ENCODE measurements at regions not wholly inside any gene's neighbourhood (a gene's known extent, or its start where the extent isn't known, plus 50 kb on each side); places are given as distances from the start of the nearest gene placed in this dataset.

DNA sequence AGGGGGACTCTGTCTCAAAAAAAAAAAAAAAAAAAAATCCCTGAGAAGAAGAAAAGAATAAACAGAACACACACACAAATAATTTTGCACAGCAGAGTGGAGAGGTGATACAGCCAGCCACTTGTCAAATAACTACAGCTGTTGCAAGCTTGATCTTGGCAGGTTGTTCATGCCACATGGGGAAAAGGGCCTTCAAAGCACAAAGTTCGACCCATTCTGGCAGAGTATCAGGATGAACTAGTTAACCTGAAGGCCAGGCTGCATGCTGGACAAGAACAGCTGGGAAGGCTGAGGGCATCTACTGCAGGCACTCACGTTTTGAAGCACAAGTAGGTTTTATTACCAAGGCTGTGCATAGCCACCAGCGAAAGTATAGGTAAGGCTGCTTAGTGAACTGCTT lies 104.1 kb downstream of the KCTD15 start:
- DNase-seq, result no peak

DNA sequence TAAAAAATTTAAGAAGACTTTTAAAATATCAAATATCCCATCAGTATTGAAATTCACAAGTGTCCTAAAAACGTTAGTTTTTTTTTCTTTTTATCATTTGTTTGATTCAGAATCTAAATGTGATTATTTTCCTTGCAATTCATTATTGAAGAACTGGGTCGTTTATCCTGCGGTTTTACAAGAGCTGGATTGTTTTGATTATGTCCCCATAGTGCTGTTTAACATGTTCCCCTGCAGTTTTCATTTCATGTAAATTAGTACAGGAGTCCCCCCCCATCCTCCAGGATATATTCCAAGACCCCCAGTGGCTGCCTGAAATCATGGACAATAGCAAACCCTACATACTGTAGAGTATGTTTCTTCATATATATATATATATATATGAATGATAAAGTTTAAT lies 105.7 kb downstream of the KCTD15 start:
- DNase-seq, result no peak

DNA sequence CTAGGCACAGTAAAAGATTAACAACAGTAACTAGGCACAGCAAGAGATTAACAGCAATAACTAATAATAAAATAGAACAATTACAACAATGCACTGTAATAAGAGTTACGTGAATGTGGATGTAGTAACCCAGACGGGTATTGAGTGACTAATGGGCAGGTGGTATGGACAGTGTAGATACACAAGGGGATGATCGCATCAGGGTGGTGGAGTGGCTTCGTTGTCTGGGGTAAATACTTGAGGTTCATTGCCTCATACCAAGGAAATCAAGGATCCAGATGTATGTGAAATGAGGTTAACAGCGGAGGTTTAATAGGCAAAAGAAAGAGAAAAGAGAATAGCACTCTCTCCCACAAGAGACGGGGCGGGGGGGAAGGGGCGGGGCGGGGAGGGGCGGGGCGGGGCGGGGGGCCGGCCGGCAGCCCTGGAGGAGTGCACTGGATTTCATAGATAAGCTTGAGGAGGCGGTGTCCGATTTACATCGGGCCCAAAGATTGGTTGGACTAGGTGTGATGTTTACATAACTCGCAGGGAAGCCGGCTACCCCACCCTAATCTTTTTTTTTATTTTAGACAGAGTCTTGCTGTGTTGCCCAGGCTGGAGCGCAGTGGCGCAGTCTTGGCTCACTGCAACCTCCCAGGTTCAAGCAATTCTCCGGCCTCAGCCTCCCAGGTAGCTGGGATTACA lies 106.3 kb downstream of the KCTD15 start:
- no peak for DNase-seq

DNA sequence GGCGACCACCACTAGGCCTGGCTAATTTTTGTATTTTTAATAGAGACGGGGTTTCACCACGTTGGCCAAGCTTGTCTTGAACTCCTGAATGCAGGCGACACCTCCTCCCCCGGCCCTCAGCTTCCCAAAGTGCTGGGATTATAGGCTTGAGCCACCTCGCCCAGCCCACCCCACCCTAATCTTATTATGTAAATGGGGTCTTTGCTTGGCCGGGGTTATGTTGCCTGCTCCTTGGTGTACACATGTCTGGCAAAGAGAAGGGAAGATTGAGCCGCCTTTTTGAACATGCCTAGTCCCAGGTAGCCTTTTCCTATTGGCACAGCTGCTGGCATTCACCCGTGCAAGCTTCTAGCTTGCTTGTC lies 106.8 kb downstream of the KCTD15 start:
- DNase-seq, result no peak

DNA sequence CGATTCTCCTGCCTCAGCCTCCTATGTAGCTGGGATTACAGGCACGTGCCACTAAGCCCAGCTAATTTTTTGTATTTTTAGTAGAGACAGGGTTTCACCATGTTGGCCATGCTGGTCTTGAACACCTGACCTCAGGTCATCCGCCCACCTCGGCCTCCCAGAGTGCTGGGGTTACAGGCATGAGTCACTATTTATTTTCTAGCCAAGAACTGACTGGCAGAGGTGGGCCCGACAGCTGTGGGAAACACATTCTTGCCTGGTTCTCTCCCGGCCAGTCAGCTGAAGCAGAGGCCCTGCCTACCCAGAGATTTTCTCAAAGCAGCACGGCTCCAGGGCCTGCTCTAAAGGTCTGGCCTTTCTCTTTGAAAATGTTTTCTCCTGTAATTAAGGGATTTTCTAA lies 108.0 kb downstream of the KCTD15 start:
- DNase-seq, result no peak

DNA sequence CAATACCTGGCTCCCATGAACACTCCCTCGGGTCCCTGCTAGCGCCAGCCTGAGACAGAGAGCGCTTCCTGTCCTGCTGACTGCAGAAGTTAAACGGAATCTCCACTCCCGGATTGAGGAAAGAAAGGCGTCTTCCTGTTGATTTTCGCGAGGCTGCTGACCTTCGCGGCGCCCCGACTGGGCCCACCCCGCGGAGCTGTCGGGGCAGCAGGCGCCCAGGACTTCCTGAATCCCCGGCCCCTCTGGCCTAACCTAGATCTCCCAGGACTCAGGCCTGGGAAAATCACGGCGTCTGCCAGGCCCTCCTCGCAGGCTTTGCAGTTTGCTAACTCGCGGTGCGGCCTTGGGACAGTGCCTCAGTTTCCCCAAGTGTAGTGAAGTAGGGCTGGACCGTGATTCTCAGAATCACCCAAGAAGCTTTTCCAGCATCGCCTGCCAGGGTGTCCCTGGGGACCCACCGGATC lies 108.8 kb downstream of the KCTD15 start:
- no peak for DNase-seq

DNA sequence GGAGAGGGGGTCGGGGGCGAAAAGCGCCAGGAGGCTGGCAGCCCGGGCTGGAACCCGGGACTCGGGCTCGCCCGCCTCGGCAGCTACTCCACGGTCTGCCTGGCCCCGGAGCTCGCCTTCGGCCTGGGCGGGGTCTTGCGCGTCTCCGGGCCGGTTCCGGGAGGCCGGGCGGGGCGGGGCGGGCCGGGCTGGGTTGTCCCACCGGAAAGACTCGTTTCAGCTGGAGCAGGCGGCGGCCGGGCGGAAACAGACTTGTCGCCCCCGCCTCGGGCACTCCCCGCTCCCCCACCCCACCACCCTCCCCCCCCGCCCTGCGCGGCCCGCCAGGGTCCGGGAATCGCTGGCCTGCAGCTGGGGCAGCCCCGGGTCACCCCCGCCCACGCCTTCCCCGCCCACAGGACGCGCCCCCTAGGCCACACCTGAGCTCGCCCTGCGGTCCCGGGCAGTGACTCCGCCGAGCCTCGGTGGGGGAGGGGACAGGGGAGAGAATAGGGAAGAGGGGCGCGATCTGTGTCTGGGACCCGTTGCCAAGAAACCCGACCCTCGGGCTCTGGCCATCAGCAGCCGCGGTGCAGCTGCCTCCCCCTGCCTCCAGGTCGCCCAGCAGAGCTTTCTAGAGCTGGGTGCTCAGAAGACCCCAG lies 109.4 kb downstream of the KCTD15 start:
- DNase-seq, result no peak

DNA sequence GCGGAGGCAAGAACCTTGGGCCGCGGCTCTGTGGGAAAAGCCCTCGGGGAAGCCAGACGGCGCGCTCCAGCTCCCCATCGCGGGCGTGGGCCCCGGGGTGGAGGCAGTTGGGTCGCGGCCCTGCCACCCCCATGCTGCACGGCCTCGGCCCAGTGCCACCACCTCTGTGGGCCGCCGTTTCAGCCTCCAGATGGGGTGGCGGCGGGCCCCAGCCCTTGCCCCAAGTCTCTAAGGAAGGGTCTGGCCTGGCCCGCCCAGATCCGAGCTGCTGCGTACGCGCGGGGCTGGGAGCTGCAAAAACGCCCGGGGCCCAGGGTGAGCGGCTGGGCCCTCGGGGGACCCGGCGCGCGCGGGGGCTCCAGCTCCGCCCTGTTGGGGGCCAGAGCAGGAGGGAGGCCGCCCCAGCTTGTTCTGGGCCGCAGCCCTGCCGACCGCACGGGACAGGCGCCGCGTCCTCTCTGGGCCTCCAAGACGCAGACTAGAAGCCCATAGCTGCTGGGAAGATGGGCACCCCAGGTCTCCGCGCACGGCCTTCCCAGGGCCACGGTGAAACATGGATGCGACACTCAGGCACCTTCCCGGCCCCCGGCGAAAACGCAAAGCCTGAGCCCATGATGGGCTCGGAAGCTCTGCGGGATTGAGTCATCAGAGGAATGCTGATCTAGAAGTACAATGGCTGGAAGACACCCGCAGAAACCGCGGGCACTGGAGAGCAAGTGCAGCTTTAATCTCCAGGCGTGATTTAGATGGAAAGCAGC lies 110.1 kb downstream of the KCTD15 start:
- DNase-seq, result no peak

DNA sequence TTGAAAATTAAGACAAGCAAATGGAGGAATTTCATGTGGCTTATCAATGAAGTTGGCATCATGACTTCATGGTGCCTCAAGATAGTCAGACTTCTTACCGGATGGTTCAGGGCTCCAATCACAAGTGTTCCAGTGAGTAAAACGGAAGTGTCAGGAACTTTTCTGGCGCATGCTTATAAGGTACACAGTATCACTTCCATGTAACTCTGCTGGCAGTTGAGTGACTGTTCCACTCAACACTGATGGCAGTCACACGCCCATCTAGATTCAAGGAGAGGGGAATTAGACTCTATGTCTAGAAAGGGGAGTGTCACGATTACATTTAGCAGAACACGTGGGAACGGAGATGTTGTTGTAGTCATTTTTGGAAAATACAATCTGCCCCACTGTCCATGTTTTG lies 114.3 kb downstream of the KCTD15 start:
- no peak for DNase-seq

DNA sequence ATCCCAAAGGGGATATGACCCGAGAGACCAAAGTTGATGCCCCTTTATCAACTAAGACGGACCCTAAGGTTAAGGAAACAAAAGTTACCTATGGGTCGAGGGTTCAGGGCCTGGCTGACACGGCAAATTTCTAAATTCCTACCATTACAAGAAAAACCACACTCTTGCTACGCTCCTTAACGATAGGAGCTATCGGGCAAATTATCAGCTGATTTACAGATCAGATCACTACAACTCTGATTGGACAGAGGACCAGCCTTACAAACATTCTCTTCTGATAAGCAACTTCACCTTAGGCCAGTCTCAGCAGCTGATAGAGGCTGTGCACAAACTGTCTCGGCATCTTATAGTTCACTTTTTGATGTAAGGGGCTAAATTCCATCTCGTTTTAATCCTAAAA lies 117.9 kb downstream of the KCTD15 start:
- DNase-seq, result no peak

DNA sequence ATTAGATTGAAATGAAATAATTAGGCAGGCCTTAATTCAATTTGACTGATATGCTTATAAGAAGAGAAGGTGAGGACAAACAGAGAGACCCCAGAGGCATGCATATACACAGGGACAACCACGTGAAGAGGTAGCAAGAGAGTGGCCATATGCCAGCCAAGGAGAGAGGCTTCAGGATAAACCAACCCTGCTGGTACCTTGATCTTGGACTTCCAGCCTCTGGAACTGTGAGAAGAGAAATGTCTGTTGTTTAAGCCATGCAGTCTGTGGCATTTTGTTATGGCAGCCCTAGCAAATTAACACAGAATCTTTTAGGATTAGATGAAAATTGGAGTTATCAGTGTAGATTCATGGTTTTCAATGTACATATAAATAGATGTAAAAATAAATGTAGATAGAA lies 120.1 kb downstream of the KCTD15 start:
- no peak for DNase-seq

DNA sequence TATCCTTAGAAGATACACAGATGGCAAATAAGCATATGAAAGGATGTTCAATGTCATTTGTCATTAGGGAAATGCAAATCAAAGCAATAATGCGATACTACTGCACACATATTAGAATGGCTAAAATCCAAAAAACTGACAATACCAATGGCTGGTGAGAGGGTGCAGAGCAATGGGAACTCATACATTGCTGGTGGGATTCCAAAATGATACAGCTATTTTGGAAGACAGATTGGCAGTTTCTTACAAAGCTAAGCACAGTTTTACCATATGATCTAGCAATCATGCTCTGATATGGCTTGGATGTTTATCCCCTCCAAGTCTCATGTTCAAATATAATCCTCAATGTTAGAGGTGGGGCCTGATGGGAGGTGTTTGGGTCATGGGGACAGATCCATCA lies 122.6 kb downstream of the KCTD15 start:
- DNase-seq, result no peak

DNA sequence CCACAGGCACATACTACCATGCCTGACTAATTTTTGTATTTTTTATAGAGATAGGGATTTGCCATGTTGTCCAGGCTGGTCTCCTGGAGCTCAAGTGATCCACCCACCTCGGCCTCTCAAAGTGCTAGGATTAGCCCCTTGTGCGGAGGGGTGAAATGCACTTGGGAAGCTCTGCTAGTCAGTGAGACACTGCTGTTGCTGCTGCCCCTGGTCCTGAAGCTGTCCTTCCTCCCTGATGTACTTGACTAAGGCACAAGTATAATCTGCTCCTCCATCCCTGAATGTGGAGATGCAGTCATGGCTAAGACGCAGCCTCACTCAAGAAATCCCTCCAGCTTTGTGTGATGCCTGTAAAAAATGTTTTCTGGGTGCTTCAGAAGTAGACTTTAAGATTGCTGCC lies 124.5 kb downstream of the KCTD15 start:
- no peak for DNase-seq

DNA sequence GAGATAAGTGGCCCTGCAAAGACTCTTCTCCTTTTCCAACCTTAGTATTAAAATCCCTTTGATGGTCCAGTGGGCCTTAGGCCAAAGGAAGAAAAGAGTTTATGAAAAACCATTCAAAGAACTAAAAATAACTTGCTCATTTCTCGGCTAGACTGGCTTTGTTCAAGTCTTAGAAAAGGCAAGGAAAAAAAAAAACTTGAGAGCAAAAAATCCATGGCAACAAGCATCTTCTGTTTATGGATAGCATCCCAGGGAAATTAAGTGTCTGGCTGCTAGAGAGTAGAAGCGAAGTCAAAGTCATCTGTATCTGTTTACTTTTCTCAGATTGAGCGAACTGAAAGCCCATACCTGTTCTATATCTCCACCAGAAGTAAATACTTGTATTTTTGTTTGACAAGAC lies 129.6 kb downstream of the KCTD15 start:
- DNase-seq, result no peak

DNA sequence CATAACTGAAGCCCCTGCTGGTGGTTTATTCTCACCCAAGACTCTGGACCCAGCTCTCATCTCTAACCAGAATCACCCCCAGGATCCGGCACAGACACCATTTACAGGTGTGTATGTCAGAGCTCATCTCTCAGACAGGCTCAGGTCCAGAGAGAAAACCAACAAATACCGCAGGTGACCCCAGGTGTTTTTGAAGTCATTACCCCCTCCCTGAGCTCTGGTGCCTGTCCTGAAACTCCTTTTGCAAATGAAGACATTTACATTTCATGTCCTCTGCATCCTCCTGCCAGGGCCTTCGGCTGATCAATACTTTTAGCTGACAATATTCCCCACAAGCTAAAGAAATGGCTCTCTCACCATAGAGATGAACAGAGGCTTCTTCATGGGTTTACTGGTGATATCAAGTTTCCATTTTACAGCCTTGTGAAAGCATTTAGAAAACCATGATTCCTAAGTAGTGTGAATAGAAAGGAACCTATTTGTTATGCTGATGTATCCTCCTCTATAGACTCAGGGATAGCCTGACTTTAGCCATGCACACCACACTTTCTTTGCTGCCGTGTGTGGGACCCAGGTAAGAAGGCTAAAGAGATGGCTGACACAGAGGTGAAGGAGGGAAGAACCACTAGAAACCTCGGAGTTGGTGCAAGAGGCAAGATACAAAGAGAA lies 131.3 kb downstream of the KCTD15 start:
- DNase-seq, result no peak

DNA sequence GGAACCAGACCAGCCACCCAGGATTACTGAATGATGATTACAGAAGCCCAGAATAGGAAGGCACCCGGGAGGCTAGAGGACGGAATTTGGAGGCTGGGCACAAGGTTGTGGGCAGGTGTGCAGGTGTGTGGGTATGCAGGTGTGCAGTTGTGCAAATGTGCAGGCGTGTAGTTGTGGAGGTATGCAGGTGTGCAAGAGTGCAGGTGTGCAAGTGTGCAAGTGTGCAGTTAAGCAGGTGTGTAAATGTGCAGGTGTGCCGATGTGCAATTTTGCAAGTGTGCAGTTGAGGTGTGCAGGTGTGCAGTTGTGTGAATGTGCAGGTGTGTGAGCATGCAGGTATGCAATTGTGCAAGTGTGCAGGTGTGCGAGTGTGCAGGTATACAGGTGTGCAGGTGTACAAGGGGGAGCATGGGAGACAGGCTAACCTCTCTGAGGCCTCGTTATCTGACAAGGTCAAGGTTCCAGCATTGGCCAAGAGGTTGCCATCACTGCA lies 131.8 kb downstream of the KCTD15 start:
- DNase-seq, result no peak

DNA sequence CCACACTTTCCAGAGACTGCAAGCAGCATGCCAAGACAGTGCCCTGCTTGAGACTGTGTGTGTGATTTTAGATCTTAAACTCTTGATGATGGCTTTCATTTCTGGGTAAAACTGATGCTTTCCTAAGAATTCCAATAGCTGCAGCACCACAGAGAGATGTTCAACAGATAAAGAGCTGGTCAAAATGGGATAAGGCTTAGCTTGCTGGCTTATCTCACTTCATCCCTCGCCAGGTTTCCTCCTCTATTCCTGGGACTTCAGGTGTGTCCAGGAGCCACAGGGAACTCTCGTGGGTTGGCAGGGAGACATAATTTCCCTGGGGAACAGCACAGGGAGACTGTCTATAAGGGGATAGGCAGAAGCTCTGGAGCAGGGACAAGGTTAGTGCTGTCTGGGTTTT lies 137.3 kb downstream of the KCTD15 start:
- DNase-seq, result no peak

DNA sequence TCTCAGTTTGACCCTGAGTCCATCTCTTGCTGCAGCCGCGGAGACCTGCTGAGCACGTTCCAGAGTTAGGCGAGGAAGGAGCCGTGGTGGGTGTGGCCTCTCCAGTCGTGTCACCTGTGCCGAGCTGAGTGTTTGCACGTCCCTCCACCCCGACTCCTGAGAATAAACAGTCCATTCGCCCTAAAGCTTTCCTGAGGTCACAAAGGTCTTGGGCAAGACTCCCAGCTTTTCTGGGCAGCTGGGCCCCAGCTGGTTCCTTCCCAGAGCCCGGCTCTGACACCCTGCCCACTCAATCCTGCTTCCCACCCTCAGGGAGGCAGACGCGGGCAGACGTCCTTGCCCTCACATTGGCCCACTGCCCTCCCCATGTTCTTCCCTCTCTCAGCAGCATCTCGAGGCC lies 142.2 kb downstream of the KCTD15 start:
- DNase-seq, result no peak

DNA sequence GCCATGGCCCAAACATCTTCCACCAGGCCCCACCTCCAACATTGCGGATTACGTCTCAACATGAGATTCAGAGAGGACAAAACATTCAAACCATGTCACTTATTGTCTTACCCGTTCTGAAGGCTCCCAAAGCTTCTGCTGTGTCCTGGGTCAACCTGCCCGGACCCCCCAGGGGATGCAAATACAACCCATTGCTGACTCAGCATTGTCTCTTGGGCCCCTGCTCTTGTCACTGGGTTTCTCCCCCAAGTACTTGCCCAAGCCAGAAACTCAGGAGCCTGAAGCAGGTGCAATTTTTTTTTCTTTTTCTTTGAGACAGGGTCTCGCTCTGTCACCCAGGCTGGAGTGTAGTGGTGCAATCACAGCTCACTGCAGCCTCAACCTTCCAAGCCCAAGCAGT lies 144.5 kb downstream of the KCTD15 start:
- DNase-seq, result no peak

DNA sequence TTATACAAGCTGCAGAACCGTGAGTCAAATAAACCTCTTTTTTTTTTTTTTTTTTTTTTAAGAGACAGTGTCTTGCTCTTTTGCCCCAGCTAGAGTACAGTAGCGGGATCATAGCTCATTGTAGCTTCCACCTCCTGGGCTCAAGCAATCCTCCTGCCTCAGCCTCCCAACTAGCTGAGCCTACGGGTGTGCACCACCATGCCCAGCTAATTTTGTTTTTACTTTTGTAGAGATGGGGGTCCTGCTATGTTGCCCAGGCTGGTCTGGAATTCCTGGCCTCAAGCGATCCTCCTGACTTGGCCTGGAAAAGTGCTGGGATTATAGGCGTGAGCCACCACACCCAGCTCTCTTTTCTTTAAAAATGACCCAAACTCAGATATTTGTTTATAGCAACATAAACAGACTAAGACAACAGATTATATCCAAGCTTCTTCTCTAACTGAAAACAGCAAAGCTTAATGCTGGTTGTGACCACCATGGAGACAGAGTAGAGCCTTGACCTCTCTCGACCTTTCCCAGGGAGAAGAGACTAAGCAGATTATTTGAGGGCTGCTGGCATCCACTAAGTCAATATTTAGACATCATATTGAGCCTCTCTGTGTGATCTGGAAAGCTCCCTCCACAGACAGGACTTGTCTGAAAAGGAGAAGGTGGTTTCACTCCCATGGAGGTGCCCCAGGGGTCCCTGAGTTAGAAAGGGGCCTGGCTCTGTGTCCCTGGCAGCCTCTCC lies 150.0 kb downstream of the KCTD15 start:
- DNase-seq, result no peak

DNA sequence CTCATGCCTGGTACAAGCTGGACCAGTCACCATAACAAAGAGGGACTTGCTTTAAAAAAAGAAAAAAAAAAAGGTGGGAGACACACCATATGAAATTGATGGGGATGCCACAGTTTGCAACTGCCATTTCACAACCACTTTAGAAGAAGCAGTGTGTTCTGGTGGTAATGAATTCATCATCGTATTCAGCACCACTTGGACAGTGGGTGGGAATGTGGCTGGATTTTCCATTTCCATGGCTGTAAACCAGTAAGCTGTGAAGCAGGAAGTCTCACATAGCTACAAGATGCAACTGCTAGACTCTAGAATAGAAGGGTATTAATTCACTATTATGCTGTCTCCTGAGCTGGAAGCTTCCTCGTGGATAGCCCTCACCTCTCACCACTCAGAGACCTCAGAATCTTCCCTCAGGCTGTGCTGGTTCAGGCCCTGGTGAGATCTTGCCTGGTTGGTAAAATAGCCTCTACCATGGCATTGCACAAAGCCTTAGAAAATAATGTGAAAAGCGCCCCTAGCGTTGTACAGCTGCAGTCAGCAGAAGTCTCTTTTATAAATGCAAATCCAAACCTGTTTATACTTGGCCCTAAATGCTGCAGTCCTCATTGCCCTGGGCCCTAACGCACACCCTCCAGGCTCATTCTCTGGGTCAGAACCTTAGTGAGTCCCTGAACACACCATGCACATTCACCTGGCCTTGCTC lies 150.7 kb downstream of the KCTD15 start:
- DNase-seq, result no peak
